ENCODE measurements at regions not wholly inside any gene's neighbourhood (a gene's known extent, or its start where the extent isn't known, plus 50 kb on each side); places are given as distances from the start of the nearest gene placed in this dataset.

GRCh38 chr10:125300937-125301336 is 140.6 kb upstream of the CTBP2 start:
- no peak for TF ChIP-seq CTCF (IDR thresholded peaks at IDR 0.05; ENCODE audit: unreplicated experiment in 3 of 3)
- no peaks in the 10 kb centered on the region for H3K36me3 Mint-ChIP-seq (ENCODE audit: low read depth)
- H3K27ac Mint-ChIP-seq: no peak overlapping the region
- H3K27me3 Mint-ChIP-seq (ENCODE audit: low read depth): peaks cover 5% of the 10 kb centered on the region
- H3K4me3 Mint-ChIP-seq: no peak overlapping the region
- no peaks in the 10 kb centered on the region for H3K4me1 Mint-ChIP-seq
- H3K9me3 Mint-ChIP-seq: no peaks in the 10 kb centered on the region

GRCh38 chr10:125299461-125299860 is 139.1 kb upstream of the CTBP2 start:
- Mint-ChIP-seq H3K9me3 (no peaks in the 10 kb centered on the region), H3K4me1 (no peaks in the 10 kb centered on the region), H3K36me3 (ENCODE audit: low read depth) (no peaks in the 10 kb centered on the region), H3K27me3 (ENCODE audit: low read depth) (peaks cover 8% of the 10 kb centered on the region), H3K27ac (no peak overlapping the region), H3K4me3 (no peak overlapping the region)
- TF ChIP-seq CTCF (IDR thresholded peaks at IDR 0.05; ENCODE audit: unreplicated experiment in 3 of 3): no peak

GRCh38 chr10:125296598-125296997 is 136.2 kb upstream of the CTBP2 start:
- peaks cover 19% of the 10 kb centered on the region for H3K27me3 Mint-ChIP-seq (ENCODE audit: low read depth)
- no peak overlapping the region for H3K4me3 Mint-ChIP-seq
- no peak for TF ChIP-seq CTCF (IDR thresholded peaks at IDR 0.05; ENCODE audit: unreplicated experiment in 3 of 3)
- H3K36me3 Mint-ChIP-seq (ENCODE audit: low read depth): no peaks in the 10 kb centered on the region
- no peaks in the 10 kb centered on the region for H3K9me3 Mint-ChIP-seq
- H3K4me1 Mint-ChIP-seq: no peaks in the 10 kb centered on the region
- H3K27ac Mint-ChIP-seq: no peak overlapping the region

GRCh38 chr10:125294109-125294508 is 133.7 kb upstream of the CTBP2 start:
- Mint-ChIP-seq H3K36me3 (ENCODE audit: low read depth) (no peaks in the 10 kb centered on the region), H3K4me1 (no peaks in the 10 kb centered on the region), H3K27ac (no peak overlapping the region), H3K27me3 (ENCODE audit: low read depth) (peaks cover 19% of the 10 kb centered on the region), H3K9me3 (peaks cover 2% of the 10 kb centered on the region), H3K4me3 (no peak overlapping the region)
- TF ChIP-seq CTCF (IDR thresholded peaks at IDR 0.05; ENCODE audit: unreplicated experiment in 3 of 3): no peak

- no peak overlapping the region for H3K4me3 Mint-ChIP-seq
- H3K9me3 Mint-ChIP-seq: peaks cover 11% of the 10 kb centered on the region
- TF ChIP-seq CTCF (IDR thresholded peaks at IDR 0.05; ENCODE audit: unreplicated experiment in 3 of 3): no peak
- H3K27me3 Mint-ChIP-seq (ENCODE audit: low read depth): peaks cover 15% of the 10 kb centered on the region
- no peaks in the 10 kb centered on the region for H3K36me3 Mint-ChIP-seq (ENCODE audit: low read depth)
- H3K27ac Mint-ChIP-seq: no peak overlapping the region
- H3K4me1 Mint-ChIP-seq: no peaks in the 10 kb centered on the region
Observed at GRCh38 chr10:125291836-125292235, 131.5 kb upstream of the CTBP2 start.

- peaks cover 11% of the 10 kb centered on the region for H3K9me3 Mint-ChIP-seq
- H3K27me3 Mint-ChIP-seq (ENCODE audit: low read depth): peaks cover 16% of the 10 kb centered on the region
Observed at GRCh38 chr10:125289461-125289860, 129.1 kb upstream of the CTBP2 start.

More at GRCh38 chr10:125289461-125289860, 129.1 kb upstream of the CTBP2 start:
- H3K36me3 Mint-ChIP-seq (ENCODE audit: low read depth): no peaks in the 10 kb centered on the region
- no peak overlapping the region for H3K4me3 Mint-ChIP-seq
- TF ChIP-seq CTCF (IDR thresholded peaks at IDR 0.05; ENCODE audit: unreplicated experiment in 3 of 3): no peak
- no peaks in the 10 kb centered on the region for H3K4me1 Mint-ChIP-seq
- H3K27ac Mint-ChIP-seq: no peak overlapping the region

Data from nephron (organoid).